Activated naive CD8-positive, alpha-beta T cell treated with anti-CD3 and anti-CD28 coated beads, Interleukin-2, amount 10 ng/mL, durations not matched to agents 7 days and 5 days (primary cell): ENCODE measurements at regions not wholly inside any gene's neighbourhood (a gene's known extent, or its start where the extent isn't known, plus 50 kb on each side); places are given as distances from the start of the nearest gene placed in this dataset.

Source experiments
- ATAC-seq: fragments of 150-1000 bp; cut with Tn5 transposase; one replicate; pipeline ENCODE4 v1.10.0; 2021; ENCODE audit warnings: low read depth, moderate library complexity
- POLR2A ChIA-PET: fragments of 350-600 bp; sonication (Branson Sonifier 250); formaldehyde crosslinking; loops from one replicate; lab custom pipeline; 2021; ENCODE audit warnings: antibody characterized with exemption; lab: Charles Lee
- DNase-seq: peaks from one replicate; pipeline ENCODE4 v3.0.0; 2021
- H3K27ac Mint-ChIP-seq: one replicate; pipeline ENCODE4 v1.8.0; 2022; ENCODE audit warnings: mild to moderate bottlenecking, mixed read lengths
- H3K27me3 Mint-ChIP-seq: one replicate; pipeline ENCODE4 v1.8.0; 2022; ENCODE audit warnings: mild to moderate bottlenecking, moderate library complexity, mixed read lengths
- H3K36me3 Mint-ChIP-seq: one replicate; pipeline ENCODE4 v1.8.0; 2021; ENCODE audit warnings: mild to moderate bottlenecking, mixed read lengths
- H3K4me1 Mint-ChIP-seq: one replicate; pipeline ENCODE4 v1.8.0; 2021; ENCODE audit warnings: mixed read lengths
- H3K4me3 Mint-ChIP-seq: one replicate; pipeline ENCODE4 v1.8.0; 2022; ENCODE audit warnings: mild to moderate bottlenecking, moderate library complexity, mixed read lengths
- H3K9me3 Mint-ChIP-seq: one replicate; pipeline ENCODE4 v1.8.0; 2021; ENCODE audit warnings: mixed read lengths

DNA sequence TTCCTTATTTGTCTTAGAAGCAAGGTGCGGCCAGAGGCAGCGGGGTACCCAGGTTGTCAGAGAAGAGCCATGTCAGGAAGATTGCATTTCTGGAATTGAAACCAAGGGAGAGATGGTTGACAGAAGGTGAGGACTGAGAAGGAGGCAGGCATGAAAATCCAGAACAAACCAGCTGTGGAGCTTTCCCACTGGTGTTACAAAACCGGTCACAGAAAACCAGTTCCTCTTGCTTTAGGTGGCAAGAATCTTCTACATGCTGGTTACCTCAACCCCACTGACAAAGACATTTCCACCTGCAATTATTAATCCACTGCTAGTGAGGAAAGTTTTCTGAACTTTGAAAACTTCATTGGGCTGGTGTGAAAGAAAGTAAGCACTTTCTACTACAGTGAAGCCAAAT, 64.0 kb upstream of the MED4 start:
- H3K27me3 Mint-ChIP-seq = no peaks in the 10 kb centered on the region
- no peak overlapping the region for H3K4me3 Mint-ChIP-seq
- ATAC-seq = no peak
- H3K27ac Mint-ChIP-seq = peak overlapping the region; percentile 75
- H3K9me3 Mint-ChIP-seq = no peaks in the 10 kb centered on the region
- DNase-seq = no peak
- H3K4me1 Mint-ChIP-seq = peaks cover 46% of the 10 kb centered on the region
- POLR2A ChIA-PET = interaction anchor here (1.5 kb wide), 1 partner anchor 74 kb away, joined by 5 read pairs; the partner anchor contains the start of gene ITM2B
- no peaks in the 10 kb centered on the region for H3K36me3 Mint-ChIP-seq

DNA sequence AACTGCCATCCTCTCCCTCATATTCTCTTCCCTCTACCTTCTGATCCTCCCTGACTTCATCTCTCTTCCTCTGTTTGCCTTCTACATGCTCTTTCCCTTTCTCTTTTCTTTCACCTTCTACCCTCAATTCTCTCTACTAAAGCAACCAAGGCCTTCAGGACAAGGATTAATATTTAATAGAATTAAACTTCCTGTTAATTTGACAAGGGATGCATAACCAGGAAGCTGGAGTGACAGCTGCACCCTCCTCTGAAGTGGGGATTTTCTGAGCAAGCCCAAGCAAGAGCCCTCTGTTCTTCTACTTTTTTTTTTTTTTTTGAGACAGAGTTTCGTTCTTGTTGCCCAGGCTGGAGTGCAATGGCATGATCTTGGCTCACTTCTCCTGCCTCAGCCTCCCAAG, 63.4 kb upstream of the MED4 start:
- no peak for ATAC-seq
- no peak for DNase-seq
- H3K4me3 Mint-ChIP-seq = peak overlapping the region; percentile 34
- no peaks in the 10 kb centered on the region for H3K36me3 Mint-ChIP-seq
- peak overlapping the region; percentile 75 for H3K27ac Mint-ChIP-seq
- POLR2A ChIA-PET = interaction anchor here (0.9 to 1.5 kb wide), 2 partner anchors 9 to 75 kb away, joined by 3 to 5 read pairs; partner anchors contain the start of gene ITM2B
- no peaks in the 10 kb centered on the region for H3K27me3 Mint-ChIP-seq
- no peaks in the 10 kb centered on the region for H3K9me3 Mint-ChIP-seq
- peaks cover 49% of the 10 kb centered on the region for H3K4me1 Mint-ChIP-seq

GRCh38 chr13:48156466-48156865, 61.6 kb upstream of the MED4 start:
- ATAC-seq = peak; percentile 86

GRCh38 chr13:48155848-48156247, 60.9 kb upstream of the MED4 start:
- POLR2A ChIA-PET = interaction anchor here (0.7 to 2.9 kb wide), 8 partner anchors 11 to 148 kb away, joined by 3 to 24 read pairs (median 8); partner anchors contain the start of genes ITM2B, MED4 and RB1
- peak; percentile 81 for ATAC-seq
- peaks cover 69% of the 10 kb centered on the region for H3K4me1 Mint-ChIP-seq

More at GRCh38 chr13:48156466-48156865, 61.6 kb upstream of the MED4 start:
- no peaks in the 10 kb centered on the region for H3K27me3 Mint-ChIP-seq
- H3K9me3 Mint-ChIP-seq = no peaks in the 10 kb centered on the region
- peaks cover 3% of the 10 kb centered on the region for H3K36me3 Mint-ChIP-seq
- peaks cover 66% of the 10 kb centered on the region for H3K4me1 Mint-ChIP-seq
- H3K4me3 Mint-ChIP-seq = peak overlapping the region; percentile 55
- POLR2A ChIA-PET = interaction anchor here (0.9 to 2.9 kb wide), 8 partner anchors 11 to 147 kb away, joined by 3 to 24 read pairs (median 8); partner anchors contain the start of genes ITM2B and RB1
- peak; percentile 74 for DNase-seq
- H3K27ac Mint-ChIP-seq = peak overlapping the region; percentile 93

GRCh38 chr13:48154671-48155070, 59.8 kb upstream of the MED4 start:
- Mint-ChIP-seq H3K9me3 (peaks cover 3% of the 10 kb centered on the region), H3K4me3 (no peak overlapping the region), H3K4me1 (peaks cover 66% of the 10 kb centered on the region), H3K36me3 (peaks cover 6% of the 10 kb centered on the region), H3K27ac (peak overlapping the region; percentile 93), H3K27me3 (no peaks in the 10 kb centered on the region)
- ATAC-seq = no peak
- POLR2A ChIA-PET = interaction anchor here (1.4 to 2.9 kb wide), 2 partner anchors 28 to 78 kb away, joined by 3 to 19 read pairs; partner anchors contain the start of gene ITM2B
- DNase-seq = no peak

More at GRCh38 chr13:48155848-48156247, 60.9 kb upstream of the MED4 start:
- no peaks in the 10 kb centered on the region for H3K9me3 Mint-ChIP-seq
- H3K27ac Mint-ChIP-seq = peak overlapping the region; percentile 93
- peak overlapping the region; percentile 55 for H3K4me3 Mint-ChIP-seq
- H3K27me3 Mint-ChIP-seq = no peaks in the 10 kb centered on the region
- peaks cover 3% of the 10 kb centered on the region for H3K36me3 Mint-ChIP-seq
- DNase-seq = no peak

DNA sequence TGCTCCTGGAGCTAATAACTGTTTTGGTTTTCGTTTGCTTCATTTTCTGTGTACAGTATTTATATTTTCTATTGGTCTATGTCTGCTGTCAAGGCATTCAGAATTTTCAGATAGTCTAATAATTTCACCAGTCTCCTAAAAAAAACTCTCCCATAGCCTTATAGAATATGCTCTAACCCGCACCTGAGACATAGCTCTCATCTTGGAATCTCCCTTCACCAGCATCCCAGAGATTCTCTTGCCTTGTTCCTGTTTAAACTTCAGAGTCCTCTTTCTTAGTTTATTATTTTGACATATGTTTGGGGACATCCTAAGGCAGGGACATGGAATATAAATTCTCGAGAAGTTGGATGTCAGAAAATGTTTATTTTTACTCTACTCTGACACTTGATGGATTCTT, 58.3 kb upstream of the MED4 start:
- ATAC-seq (no peak), DNase-seq (no peak)
- Mint-ChIP-seq H3K27me3 (no peaks in the 10 kb centered on the region), H3K4me1 (peaks cover 63% of the 10 kb centered on the region), H3K4me3 (no peak overlapping the region), H3K36me3 (peaks cover 6% of the 10 kb centered on the region), H3K9me3 (peaks cover 3% of the 10 kb centered on the region), H3K27ac (peak overlapping the region; percentile 86)
- POLR2A ChIA-PET = interaction anchor here (1.0 kb wide), 1 partner anchor 80 kb away, joined by 4 read pairs; the partner anchor contains the start of gene ITM2B

- peaks cover 3% of the 10 kb centered on the region for H3K9me3 Mint-ChIP-seq
- H3K27ac Mint-ChIP-seq = peak overlapping the region; percentile 86
- H3K27me3 Mint-ChIP-seq = no peaks in the 10 kb centered on the region
- peaks cover 62% of the 10 kb centered on the region for H3K4me1 Mint-ChIP-seq
- no peak for ATAC-seq
- H3K4me3 Mint-ChIP-seq = peak overlapping the region; percentile 52
- POLR2A ChIA-PET = interaction anchor here (4.5 kb wide), 1 partner anchor 81 kb away, joined by 15 read pairs; the partner anchor contains the start of gene ITM2B
- H3K36me3 Mint-ChIP-seq = peaks cover 6% of the 10 kb centered on the region
- DNase-seq = no peak
Observed at GRCh38 chr13:48151363-48152161, 56.7 kb upstream of the MED4 start.

GRCh38 chr13:48148454-48148853, 53.5 kb upstream of the MED4 start:
- POLR2A ChIA-PET = interaction anchor here (0.7 to 4.5 kb wide), 5 partner anchors 10 to 84 kb away, joined by 3 to 15 read pairs (median 3); partner anchors contain the start of gene ITM2B
- ATAC-seq = no peak

DNA sequence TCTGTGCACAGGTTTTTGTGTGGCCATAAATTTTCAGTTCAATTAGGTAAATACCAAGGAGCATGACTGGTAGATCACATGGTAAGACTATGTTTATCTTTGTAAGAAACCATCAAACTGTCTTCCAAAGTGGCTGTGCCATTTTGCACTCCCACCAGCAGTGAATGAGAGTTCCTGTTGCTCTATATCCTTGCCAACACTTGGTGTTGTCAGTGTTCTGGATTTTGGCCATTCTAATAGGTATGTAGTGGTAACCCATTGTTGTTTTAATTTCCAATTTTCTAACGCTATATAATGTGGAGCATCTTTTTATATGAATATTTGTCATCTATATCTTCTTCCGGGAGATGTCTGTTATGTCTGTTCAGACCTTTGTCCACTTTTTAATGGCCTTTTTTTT, 51.7 kb upstream of the MED4 start:
- DNase-seq (no peak), ATAC-seq (no peak)
- Mint-ChIP-seq H3K9me3 (peaks cover 3% of the 10 kb centered on the region), H3K4me1 (peaks cover 37% of the 10 kb centered on the region), H3K27me3 (no peaks in the 10 kb centered on the region), H3K36me3 (peaks cover 14% of the 10 kb centered on the region), H3K4me3 (no peak overlapping the region), H3K27ac (no peak overlapping the region)
- POLR2A ChIA-PET = no interaction called here

More at GRCh38 chr13:48148454-48148853, 53.5 kb upstream of the MED4 start:
- H3K9me3 Mint-ChIP-seq = peaks cover 3% of the 10 kb centered on the region
- H3K4me1 Mint-ChIP-seq = peaks cover 47% of the 10 kb centered on the region
- peak overlapping the region; percentile 66 for H3K27ac Mint-ChIP-seq
- DNase-seq = no peak
- H3K36me3 Mint-ChIP-seq = peaks cover 17% of the 10 kb centered on the region
- no peaks in the 10 kb centered on the region for H3K27me3 Mint-ChIP-seq
- no peak overlapping the region for H3K4me3 Mint-ChIP-seq

DNA sequence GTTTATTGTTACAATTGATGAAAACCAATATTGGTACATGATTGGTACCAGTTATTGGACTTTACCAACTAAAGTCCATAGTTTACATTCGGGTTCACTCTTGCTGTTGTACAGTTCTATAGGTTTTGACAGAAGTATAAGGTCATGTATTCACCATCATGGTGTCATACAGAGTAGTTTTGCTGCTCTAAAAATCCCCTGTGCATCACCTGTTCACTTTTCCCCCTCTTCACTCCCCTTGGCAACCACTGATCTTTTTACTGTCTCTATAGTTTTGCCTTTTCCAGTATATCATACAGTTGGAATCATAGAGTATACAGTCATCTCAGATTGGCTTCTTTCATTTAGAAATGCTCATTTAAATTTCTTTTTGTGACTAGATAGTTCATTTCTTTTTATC, 51.2 kb upstream of the MED4 start:
- Mint-ChIP-seq H3K27me3 (no peaks in the 10 kb centered on the region), H3K27ac (peak overlapping the region; percentile 1), H3K4me3 (no peak overlapping the region), H3K9me3 (peaks cover 3% of the 10 kb centered on the region), H3K36me3 (peaks cover 17% of the 10 kb centered on the region), H3K4me1 (peaks cover 33% of the 10 kb centered on the region)
- POLR2A ChIA-PET = interaction anchor here (0.7 kb wide), 1 partner anchor 98 kb away, joined by 3 read pairs; no protein-coding TSS in a partner anchor
- no peak for DNase-seq
- ATAC-seq = no peak
